ENCODE measurements at regions not wholly inside any gene's neighbourhood (a gene's known extent, or its start where the extent isn't known, plus 50 kb on each side); places are given as distances from the start of the nearest gene placed in this dataset.
"Not testable (repeated sequence)": the region's sequence is repeated elsewhere in the genome, so short reads cannot be mapped to it uniquely, and the experiment has no call there.

DNA sequence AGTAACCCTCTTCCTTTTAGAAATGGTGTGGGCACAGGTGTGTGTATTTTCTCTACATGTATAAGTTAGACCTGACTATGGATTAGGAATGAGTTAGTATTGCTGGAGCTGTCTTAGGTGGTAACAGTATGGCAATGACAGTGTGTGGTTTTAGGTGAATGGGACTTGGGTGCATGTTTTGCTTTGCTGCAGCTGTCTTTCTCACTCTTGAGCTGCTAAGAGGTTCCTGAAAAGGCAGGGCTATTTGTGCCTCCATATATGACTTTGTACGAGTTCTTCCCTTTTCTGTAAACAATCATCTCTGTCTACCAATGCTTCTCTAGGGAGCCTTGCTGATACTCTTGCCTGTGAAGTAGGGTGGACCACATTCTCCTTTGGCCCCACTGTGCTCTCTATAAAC lies 234.8 kb upstream of the HHIP start:
- TF ChIP-seq CTCF (IDR thresholded peaks at IDR 0.05) = no peak
- ATAC-seq (ENCODE audit: low FRiP score) (no peak), DNase-seq (ENCODE audit: low spot score) (no peak)

DNA sequence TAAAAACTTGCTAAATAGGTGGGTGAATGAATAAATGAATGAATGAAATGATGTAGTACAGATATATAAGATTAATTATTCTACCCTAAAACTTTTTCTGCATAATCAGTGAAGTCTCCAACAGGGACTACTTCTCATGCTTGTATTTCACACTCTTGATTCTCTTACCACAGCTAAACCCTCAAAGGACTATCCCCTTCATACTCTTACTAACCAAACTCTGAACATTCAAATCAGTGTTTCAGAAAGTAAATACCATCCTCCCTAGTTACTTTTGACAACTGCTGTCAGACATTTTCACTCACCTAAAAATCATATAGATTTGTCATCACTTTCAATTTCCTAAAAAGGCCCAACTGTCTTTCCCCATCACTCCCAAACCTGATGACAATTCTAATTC lies 234.3 kb upstream of the HHIP start:
- DNase-seq (ENCODE audit: low spot score) = no peak
- ATAC-seq (ENCODE audit: low FRiP score) = no peak
- no peak for TF ChIP-seq CTCF (IDR thresholded peaks at IDR 0.05)

GRCh38 chr4:144421056-144421455 lies 224.9 kb upstream of the HHIP start:
- DNase-seq (ENCODE audit: low spot score) (no peak), ATAC-seq (ENCODE audit: low FRiP score) (no peak)
- no peak for TF ChIP-seq CTCF (IDR thresholded peaks at IDR 0.05)

DNA sequence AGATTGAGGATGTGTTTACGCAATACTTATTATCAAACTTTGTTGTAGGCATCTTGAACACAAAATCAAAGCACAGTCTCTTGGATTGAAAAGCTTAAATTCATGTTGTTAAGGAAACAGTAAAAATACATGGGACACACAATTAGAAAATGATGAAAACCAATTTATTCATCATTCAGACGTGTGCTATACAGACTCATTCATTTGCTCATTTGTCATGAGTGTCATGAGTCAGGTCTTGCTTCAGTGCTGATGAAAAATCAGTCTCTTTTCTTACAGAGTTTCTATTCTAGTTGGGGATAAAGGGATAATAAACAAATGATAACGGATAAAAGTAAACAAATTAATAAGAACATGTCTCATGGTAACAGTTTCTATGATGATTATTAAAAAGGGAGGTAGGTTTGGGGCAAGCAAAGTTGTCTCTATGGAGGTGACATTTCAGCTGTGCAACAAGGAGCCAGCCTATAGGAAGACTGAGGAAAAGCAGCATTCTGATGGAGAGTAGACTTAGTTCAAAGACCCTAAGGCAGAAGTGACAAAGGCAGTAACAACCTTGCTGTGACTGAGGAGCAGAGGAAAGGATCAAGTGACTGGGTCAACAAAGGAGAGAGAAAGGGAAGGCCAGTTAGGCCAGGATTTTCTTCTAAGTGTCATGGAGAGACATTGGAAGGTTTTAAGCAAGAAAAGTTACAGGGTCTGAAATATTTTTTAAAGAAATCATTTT lies 224.0 kb upstream of the HHIP start:
- no peak for DNase-seq (ENCODE audit: low spot score)
- peak; percentile 87 for ATAC-seq (ENCODE audit: low FRiP score)
- no peak for TF ChIP-seq CTCF (IDR thresholded peaks at IDR 0.05)

GRCh38 chr4:144423930-144424329 lies 222.0 kb upstream of the HHIP start:
- ATAC-seq (ENCODE audit: low FRiP score) = no peak
- TF ChIP-seq CTCF (IDR thresholded peaks at IDR 0.05) = no peak
- DNase-seq (ENCODE audit: low spot score) = no peak

DNA sequence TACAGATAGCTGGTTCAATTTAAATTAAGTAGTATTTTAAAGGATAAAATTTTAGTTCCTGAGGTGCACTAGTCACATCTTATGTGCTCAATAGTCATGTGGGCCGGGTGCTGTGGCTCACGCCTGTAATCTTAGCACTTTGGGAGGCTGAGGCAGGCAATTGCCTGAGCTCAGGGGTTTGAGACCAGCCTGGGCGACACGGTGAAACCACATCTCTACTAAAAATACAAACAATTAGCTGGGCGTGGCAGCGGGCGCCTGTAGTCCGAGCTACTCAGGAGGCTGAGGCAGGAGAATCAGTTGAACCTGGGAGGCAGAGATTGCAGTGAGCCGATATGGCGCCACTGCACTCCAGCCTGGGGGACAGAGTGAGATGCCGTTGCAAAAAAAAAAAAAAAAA lies 219.9 kb upstream of the HHIP start:
- not testable (repeated sequence) for ATAC-seq (ENCODE audit: low FRiP score); DNase-seq (ENCODE audit: low spot score)

GRCh38 chr4:144442713-144443112 lies 203.2 kb upstream of the HHIP start:
- no peak for DNase-seq (ENCODE audit: low spot score)
- no peak for TF ChIP-seq CTCF (IDR thresholded peaks at IDR 0.05)
- no peak for ATAC-seq (ENCODE audit: low FRiP score)

All from omental fat pad (tissue), 3 donors.